Psoas muscle (tissue), 7 donors: ENCODE measurements at regions not wholly inside any gene's neighbourhood (a gene's known extent, or its start where the extent isn't known, plus 50 kb on each side); places are given as distances from the start of the nearest gene placed in this dataset.

Source experiments
- ATAC-seq, 4 donors: fragments of 200-7000 bp; cut with Tn5 transposase; one replicate each; pipeline ENCODE4 v1.9.1; 2020; ENCODE audit warnings: moderate library complexity in 3 of 4, mild to moderate bottlenecking in 2 of 4
- DNase-seq, 2 donors: peaks; one replicate each; pipeline ENCODE4 v3.0.0-alpha.2; 2020
- H3K27ac ChIP-seq: fragments of 200-600 bp; one replicate; pipeline ENCODE4 v1.8.0; 2022
- H3K27me3 ChIP-seq, 3 donors: fragments of 200-600 bp in 1 of 3; one replicate each; pipeline versions ENCODE4 v1.6.1 to v1.8.0; 2013 to 2022; ENCODE audit warnings: low read length in 2 of 3, mild to moderate bottlenecking in 2 of 3, moderate library complexity in 1 of 3; ENCODE audit not compliant: insufficient read depth in 3 of 3
- H3K36me3 ChIP-seq, 2 donors: fragments of 200-600 bp in 1 of 2; one replicate each; pipeline versions ENCODE4 v1.6.1 to v1.8.0; 2013 to 2022; ENCODE audit warnings: low read depth in 1 of 2, mild to moderate bottlenecking in 1 of 2, moderate library complexity in 1 of 2; ENCODE audit not compliant: insufficient read depth in 1 of 2
- H3K4me1 ChIP-seq: fragments of 200-600 bp; one replicate; pipeline ENCODE4 v1.8.0; 2022
- H3K4me3 ChIP-seq: fragments of 200-600 bp; one replicate; pipeline ENCODE4 v1.8.0; 2022; ENCODE audit warnings: mild to moderate bottlenecking
- H3K9me3 ChIP-seq: fragments of 200-600 bp; one replicate; pipeline ENCODE4 v1.8.0; 2022
- CTCF ChIP-seq: fragments of 200-600 bp; IDR thresholded peaks from one replicate; pipeline ENCODE4 v1.8.0; 2022; ENCODE audit warnings: antibody characterized with exemption
- WGBS, 3 donors: extraction: QIAGEN DNeasy Blood & Tissue Kit; methylation state at CpG; one replicate each; pipeline versions ENCODE4 v1.1.6 to v1.1.7; 2013; 5-methylcytosine and 5-hydroxymethylcytosine counted together
- intact Hi-C, 2 donors: fragments of 100-400 bp; cut with DNase I; formaldehyde crosslinking; loops; one replicate each; pipeline versions ENCODE4 v1.11.0 to v1.14.2; 2022
- donor health status: healthy with polysubstance abuse.
- donor health status: DM: no; HTN: no; CAD: no; lungs with moderate emphysema.
- donor health status: Bipolar disorder and iron deficiency.
- donor health status: healthy.
- donor health status: DM: yes; HTN: yes; CAD: no.
- donor health status: DM: no; HTN: no; CAD: no.
- donor health status: DM: yes; HTN: yes; CAD: no.

- no peak for TF ChIP-seq CTCF
- DNase-seq (no peak), ATAC-seq (no peak)
- Histone ChIP-seq H3K4me1 (no peaks in the 10 kb centered on the region), H3K4me3 (no peak overlapping the region), H3K9me3 (peaks cover 5% of the 10 kb centered on the region), H3K27ac (no peak overlapping the region), H3K36me3 (no peaks in the 10 kb centered on the region), H3K27me3 (no peaks in the 10 kb centered on the region)
- WGBS, 3 donors, result 61 to 78% (median 78%) methylated on average over 1 of the region's 1 CpG
- intact Hi-C loops, result no loop called here
Observed at GRCh38 chr12:97957109-97957508, 494.5 kb downstream of the RMST start.

GRCh38 chr12:97960225-97960624, 497.6 kb downstream of the RMST start:
- Histone ChIP-seq H3K9me3 (peaks cover 5% of the 10 kb centered on the region), H3K4me1 (no peaks in the 10 kb centered on the region), H3K4me3 (no peak overlapping the region), H3K36me3 (no peaks in the 10 kb centered on the region), H3K27me3 (no peaks in the 10 kb centered on the region), H3K27ac (no peak overlapping the region)
- TF ChIP-seq CTCF, result no peak
- DNase-seq (no peak), ATAC-seq (no peak)
- intact Hi-C loops, result no loop called here
- WGBS, 3 donors, result 65 to 86% (median 81%) methylated on average over 3 of the region's 3 CpGs

- H3K4me1 ChIP-seq, result no peaks in the 10 kb centered on the region
- no peaks in the 10 kb centered on the region for H3K27me3 ChIP-seq
- ATAC-seq (no peak), DNase-seq (no peak)
- no peak overlapping the region for H3K27ac ChIP-seq
- intact Hi-C loops, result no loop called here
- peaks cover 5% of the 10 kb centered on the region for H3K9me3 ChIP-seq
- no peaks in the 10 kb centered on the region for H3K36me3 ChIP-seq
- no peak overlapping the region for H3K4me3 ChIP-seq
- TF ChIP-seq CTCF, result peak; percentile 29
- 61 to 63% (median 62%) methylated on average over 5 of the region's 5 CpGs for WGBS, 3 donors
Observed at GRCh38 chr12:97960741-97961608, 498.4 kb downstream of the RMST start.

GRCh38 chr12:97967831-97968230, 505.2 kb downstream of the RMST start:
- DNase-seq (no peak), ATAC-seq (no peak)
- Histone ChIP-seq H3K27me3 (no peaks in the 10 kb centered on the region), H3K9me3 (no peaks in the 10 kb centered on the region), H3K27ac (no peak overlapping the region), H3K4me1 (no peaks in the 10 kb centered on the region), H3K4me3 (no peak overlapping the region), H3K36me3 (no peaks in the 10 kb centered on the region)
- no peak for TF ChIP-seq CTCF
- intact Hi-C loops, result no loop called here
- 43 to 46% (median 45%) methylated on average over 2 of the region's 2 CpGs for WGBS, 3 donors
